GM19438 (cell line): ENCODE measurements at regions not wholly inside any gene's neighbourhood (a gene's known extent, or its start where the extent isn't known, plus 50 kb on each side); places are given as distances from the start of the nearest gene placed in this dataset.
A peak's percentile ranks its signal among the peaks of the same experiment; 100 is the strongest.
"Not testable (repeated sequence)": the region's sequence is repeated elsewhere in the genome, so short reads cannot be mapped to it uniquely, and the experiment has no call there.

Experiments
- ATAC-seq: cut with Tn5 transposase; IDR thresholded peaks from one replicate; pipeline ENCODE4 v1.9.1; 2021; ENCODE audit warnings: low read depth; ENCODE audit not compliant: unreplicated experiment

GRCh38 chr1:234853906-234854644 is 244.1 kb upstream of the IRF2BP2 start:
- ATAC-seq: no peak

GRCh38 chr1:234852659-234853058 is 242.7 kb upstream of the IRF2BP2 start:
- no peak for ATAC-seq

GRCh38 chr1:234851450-234852438 is 241.8 kb upstream of the IRF2BP2 start:
- peak; percentile 75 for ATAC-seq

- ATAC-seq: no peak
Observed at GRCh38 chr1:234849832-234850231, 239.9 kb upstream of the IRF2BP2 start.

DNA sequence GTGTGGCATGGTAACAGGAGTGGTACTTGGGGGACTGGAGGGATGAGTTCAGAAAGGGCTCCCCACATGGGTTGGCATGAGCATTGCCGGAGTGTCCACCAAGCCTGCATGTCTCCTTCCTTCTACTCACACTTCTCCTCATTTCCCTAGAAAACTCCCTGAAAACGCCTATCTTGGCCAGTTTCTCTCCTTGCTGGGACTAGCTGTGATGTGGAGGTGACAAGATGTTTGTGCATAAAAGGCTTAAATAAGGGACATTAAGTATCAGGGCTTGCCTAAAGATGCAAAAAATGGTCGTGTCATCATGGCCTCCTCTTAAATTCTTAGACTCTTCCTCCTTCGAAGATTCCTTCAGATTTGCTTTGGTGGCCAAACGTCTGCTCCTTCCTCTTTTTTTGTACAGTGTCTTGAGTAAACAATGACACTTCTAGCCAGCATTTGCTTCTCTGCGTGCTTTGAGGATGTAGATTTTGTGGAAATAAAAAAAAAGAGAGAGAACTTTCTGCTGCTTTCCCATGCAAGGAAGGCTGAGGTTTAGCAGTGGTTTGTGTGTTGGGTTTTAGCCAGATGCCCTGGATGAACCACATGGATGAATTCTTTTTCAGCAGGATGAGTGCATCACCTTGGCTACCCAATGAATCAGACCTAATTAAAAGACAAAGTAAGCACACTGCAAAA is 239.1 kb upstream of the IRF2BP2 start:
- no peak for ATAC-seq

DNA sequence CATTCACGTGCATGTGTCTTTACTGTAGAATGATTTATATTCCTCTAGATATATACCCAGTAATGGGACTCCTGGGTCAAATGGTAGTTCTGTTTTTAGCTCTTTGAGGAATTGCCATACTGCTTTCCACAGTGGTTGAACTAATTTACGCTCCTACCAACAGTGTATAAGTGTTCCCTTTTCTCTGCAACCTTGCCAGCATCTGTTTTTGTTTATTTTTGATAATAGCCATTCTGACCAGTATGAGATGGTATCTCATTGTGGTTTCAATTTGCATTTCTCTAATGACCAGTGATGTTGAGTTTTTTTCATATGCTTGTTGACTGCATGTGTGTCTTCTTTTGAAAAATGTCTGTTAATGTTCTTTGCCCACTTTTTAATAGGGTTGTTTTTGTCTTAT is 236.8 kb upstream of the IRF2BP2 start:
- ATAC-seq: not testable (repeated sequence)

- ATAC-seq: no peak
Observed at GRCh38 chr1:234845836-234846235, 235.9 kb upstream of the IRF2BP2 start.

DNA sequence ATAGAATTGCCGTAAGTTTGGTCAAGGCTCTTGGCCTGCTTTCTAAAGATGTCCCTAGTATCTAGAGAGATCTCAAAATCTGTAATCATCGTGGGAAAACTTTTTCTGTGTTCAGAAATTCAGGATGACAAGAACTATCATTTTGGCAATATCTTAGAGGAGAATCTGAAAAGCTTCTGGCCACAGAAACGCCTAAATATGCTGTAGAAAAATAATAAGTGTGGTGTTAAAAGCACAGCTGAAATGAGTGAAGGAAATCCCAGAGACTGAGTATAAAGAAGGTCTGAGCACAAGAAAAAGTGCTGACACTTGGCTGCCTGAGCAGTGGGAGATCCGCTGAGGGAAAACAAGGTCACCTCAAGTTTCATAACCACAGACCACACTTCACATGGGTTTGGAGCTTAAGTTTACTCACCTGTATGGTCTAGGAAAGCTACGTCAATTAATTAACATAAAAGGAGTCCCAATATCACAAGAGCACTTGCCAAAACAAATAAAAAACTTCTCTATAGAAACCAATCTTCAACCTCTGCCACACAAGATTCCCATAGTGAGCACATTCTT is 235.2 kb upstream of the IRF2BP2 start:
- no peak for ATAC-seq

- ATAC-seq: peak; percentile 39
Observed at GRCh38 chr1:234844479-234845031, 234.6 kb upstream of the IRF2BP2 start.

- no peak for ATAC-seq
Observed at GRCh38 chr1:234843946-234844345, 234.0 kb upstream of the IRF2BP2 start.

DNA sequence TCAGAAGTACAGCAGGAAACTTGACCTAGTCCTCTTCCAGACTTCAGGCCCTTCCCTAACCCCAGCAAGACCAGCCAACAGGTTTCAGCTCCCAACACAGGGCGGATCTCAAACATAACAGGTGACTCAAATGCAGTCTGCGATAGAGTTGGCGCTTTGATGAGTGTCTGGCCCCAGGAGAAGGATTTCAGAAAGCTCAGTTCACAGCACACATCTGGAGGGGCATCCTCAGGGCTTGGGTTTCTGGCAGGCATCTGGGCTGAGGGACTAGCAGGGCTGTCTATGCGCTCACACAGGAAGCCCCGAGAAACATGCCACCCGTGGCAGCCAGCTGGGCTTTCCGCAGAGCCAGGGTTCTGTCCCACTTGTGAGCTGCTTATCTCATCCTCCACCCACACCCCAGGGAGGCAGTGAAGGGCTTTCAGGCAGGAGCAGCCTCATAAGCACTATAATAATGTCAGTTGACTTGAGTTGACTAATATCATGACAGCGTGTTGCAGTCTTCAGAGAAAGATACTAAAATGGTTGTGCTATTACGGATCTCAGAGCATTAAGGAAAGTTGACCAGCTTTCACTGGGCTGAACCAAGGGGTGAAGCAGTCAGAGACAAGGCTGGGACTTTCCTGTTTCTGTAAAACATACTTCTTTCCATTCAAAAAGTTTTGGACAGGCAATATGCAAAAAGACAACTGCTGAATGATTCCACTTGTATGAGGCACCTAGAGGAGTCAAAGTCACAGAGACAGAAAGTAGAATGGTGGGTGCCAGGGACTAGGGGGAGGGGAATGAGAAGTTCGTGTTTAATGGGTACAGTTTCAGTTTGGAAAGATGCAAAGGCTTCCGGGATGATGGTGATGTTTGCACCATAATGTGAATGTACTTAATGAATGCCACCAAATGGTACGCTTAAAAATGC is 233.0 kb upstream of the IRF2BP2 start:
- peak; percentile 51 for ATAC-seq

DNA sequence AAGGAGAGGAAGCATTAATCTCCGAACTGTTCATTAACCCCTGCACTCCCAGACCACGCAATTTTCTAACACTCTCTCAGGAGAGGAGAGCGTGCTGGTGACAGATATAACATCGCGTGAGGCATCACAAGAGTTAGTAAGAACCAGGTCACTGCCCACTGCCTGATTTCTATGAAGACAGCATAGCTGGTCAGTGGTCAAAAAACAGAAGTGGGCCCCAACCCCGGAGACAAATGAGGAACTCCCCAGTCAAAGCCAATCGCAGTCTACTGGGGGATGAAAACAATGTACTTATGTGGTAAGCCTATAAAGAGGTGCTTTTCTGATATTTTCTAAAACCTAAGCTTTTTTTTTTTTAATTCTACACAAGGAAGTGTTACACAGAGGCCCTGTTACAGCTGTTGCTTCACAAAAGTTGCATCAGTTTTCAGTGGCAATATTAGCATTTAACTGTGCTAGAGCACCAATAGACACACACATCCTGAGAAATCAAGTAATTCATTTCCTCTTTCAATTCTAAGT is 231.8 kb upstream of the IRF2BP2 start:
- no peak for ATAC-seq

GRCh38 chr1:234841281-234841680 is 231.3 kb upstream of the IRF2BP2 start:
- no peak for ATAC-seq

DNA sequence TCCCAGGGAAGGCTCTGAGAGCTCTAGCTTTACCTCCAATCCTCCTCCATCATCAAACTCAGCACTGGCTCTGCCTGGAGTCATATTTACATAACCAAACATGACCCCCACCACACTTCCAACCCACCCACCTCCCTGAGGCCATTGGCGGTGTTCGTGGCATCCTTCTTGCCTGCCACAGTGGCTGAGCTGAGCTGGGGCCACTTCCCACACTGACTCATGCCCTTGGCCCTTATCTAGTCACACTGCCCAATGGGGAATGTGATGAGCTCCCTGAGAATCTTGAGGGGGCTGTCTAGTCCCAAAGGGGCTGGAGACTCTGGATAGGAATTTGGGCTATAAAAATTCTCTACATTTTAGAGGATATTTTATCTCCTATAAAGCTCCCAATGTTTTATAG is 230.9 kb upstream of the IRF2BP2 start:
- no peak for ATAC-seq

DNA sequence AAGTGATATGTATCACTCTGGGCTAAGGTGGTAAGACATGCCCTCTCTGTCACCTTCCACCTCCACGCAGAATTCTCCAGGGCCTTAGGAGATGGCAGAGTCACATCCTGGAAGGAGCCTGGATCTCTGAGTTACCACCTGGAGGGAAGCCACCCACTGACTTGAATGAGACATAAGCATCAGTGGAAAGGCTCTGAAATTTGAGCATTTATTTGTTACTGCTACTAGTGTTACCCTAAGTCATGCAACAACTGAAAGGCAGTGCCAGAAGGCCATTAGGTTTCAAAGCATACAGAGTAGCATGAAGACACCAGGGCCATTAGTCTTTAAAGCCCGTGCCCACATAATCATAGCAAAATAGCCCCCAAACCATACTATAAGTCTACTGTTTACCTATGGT is 230.3 kb upstream of the IRF2BP2 start:
- no peak for ATAC-seq

DNA sequence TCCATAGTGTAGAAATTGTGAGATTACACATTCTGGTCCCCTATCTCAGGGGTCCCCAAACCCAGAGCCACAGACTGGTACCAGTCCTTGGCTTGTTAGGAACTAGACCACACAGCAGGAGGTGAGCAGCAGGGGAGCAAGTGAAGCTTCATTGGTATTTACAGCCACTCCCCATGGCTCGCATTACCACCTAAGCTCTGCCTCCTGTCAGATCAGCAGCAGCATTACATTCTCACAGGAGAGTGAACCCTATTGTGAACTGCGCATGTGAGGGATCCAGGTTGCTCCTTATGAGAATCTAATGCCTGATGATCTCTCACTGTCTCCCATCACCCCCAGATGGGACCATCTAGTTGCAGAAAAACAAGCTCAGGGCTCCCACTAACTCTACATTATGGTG is 229.7 kb upstream of the IRF2BP2 start:
- ATAC-seq: no peak

DNA sequence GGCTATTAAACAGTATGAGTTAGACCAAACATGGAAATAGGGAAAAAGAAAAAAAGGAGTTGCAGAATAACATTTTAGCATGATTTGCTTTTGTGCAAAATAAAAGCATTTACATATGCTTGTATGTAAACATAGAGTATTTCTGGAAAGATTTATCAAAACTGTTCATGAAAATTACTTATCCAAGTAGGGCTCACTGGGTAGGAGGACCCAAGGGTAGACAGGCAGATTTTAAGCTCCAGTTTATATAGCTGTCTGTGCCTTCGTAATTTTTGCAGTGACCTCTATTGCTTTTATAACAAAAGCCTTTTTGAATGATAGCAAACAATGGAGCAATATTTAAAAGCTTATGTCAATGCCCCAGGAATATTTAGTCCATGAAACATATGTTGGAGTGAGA is 228.8 kb upstream of the IRF2BP2 start:
- no peak for ATAC-seq

- no peak for ATAC-seq
Observed at GRCh38 chr1:234838182-234838581, 228.2 kb upstream of the IRF2BP2 start.

- ATAC-seq: no peak
Observed at GRCh38 chr1:234837713-234838112, 227.7 kb upstream of the IRF2BP2 start.
